NB4 (cell line): ENCODE measurements at regions not wholly inside any gene's neighbourhood (a gene's known extent, or its start where the extent isn't known, plus 50 kb on each side); places are given as distances from the start of the nearest gene placed in this dataset.

Experiments
- POLR2A ChIP-seq: IDR thresholded peaks from 2 replicates; pipeline ENCODE4 v1.6.1; 2011; ENCODE audit warnings: mild to moderate bottlenecking; ENCODE audit not compliant: insufficient read length; ENCODE audit errors: extremely low read depth
- TF ChIP-seq, protein P1 (sequence below): IDR thresholded peaks from one replicate; pipeline ENCODE4 v1.5.1; 2012; ENCODE audit warnings: low read depth, low read length
- TF ChIP-seq, protein P2 (sequence below): IDR thresholded peaks from 2 replicates; pipeline ENCODE4 v1.6.1; 2011; ENCODE audit warnings: low read depth, low read length

DNA sequence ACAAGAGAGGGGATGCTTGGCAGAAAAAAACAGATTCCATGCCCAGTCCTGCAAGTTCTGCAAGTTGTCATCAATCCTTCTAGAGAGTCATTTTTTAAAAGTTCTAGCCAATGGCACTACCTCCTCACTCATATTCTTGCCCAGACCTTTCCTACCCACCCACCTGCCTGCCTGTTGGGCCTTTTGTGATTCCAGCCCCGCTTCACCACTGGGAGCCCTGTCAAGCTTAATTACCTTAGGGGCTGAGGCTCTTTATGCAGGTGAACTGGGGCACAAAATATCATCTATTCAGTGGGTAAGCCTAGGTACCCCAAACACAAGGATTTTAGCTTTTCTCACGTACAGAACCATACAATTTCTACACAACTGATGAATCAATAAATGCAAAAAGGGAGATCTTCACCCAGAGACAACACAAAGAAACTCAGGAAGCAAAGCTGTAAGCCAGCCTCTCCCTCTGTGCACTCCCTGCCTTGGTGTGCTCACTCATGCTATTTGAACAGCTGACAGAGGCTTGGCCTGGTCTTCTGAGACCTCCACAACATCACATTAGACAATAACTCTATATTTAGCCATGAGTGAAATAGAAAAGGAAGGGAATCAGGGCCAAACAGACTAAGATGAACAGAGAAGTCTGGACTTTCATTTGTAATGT lies 222.6 kb downstream of the HTR7 start:
- TF ChIP-seq, protein P1, sequence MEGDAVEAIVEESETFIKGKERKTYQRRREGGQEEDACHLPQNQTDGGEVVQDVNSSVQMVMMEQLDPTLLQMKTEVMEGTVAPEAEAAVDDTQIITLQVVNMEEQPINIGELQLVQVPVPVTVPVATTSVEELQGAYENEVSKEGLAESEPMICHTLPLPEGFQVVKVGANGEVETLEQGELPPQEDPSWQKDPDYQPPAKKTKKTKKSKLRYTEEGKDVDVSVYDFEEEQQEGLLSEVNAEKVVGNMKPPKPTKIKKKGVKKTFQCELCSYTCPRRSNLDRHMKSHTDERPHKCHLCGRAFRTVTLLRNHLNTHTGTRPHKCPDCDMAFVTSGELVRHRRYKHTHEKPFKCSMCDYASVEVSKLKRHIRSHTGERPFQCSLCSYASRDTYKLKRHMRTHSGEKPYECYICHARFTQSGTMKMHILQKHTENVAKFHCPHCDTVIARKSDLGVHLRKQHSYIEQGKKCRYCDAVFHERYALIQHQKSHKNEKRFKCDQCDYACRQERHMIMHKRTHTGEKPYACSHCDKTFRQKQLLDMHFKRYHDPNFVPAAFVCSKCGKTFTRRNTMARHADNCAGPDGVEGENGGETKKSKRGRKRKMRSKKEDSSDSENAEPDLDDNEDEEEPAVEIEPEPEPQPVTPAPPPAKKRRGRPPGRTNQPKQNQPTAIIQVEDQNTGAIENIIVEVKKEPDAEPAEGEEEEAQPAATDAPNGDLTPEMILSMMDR: no peak
- TF ChIP-seq POLR2A: no peak
- TF ChIP-seq, protein P2, sequence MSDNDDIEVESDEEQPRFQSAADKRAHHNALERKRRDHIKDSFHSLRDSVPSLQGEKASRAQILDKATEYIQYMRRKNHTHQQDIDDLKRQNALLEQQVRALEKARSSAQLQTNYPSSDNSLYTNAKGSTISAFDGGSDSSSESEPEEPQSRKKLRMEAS: no peak
